ENCODE measurements at regions not wholly inside any gene's neighbourhood (a gene's known extent, or its start where the extent isn't known, plus 50 kb on each side); places are given as distances from the start of the nearest gene placed in this dataset.

DNA sequence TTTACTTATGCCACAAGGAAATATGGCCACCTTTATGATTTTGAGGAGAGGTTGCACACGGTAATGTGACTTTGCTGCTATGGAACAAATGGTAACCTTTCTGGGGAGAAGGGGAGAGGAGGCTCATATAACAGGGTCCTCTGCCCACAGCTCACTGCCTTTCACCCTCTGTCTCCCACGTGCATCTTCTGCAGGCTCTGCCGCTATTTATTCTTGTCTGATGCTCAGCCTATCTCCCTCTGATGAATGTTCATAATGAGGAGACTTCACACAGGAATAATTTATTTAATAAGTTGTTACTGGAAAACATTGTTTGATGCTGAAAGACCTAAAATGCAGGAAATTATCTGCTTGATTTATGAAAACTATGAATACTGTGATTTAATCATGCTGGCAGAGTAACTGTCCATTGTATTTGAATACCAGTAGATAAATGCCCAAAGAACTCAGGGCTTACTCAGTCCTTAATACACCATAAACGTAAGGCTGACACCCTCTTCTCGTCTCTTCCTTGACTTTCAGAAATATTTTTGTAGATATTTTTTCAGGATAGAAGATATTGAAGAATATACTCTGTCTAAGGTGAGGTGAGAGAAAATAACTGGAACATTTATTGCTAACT, 721.1 kb downstream of the QKI start:
- no peak for DNase-seq

DNA sequence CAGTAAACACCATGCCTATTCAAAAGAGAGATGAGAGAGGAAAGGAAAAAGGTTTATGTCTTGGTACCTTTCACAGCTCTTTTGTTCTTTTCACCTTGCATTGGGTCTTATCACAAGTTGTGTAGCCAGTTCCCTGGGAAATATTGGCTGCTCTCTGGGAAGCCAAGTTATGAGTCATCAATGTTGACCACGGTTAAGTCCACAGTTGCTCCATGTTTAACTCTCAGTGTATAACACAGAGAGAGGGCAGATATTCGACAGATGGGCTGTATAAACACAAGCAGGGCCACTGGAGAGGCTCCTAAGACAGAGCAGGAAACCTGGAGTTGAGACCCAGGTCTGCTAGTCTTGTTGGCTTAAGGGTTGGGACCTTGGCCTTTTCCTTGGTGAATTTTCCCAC, 718.6 kb downstream of the QKI start:
- no peak for DNase-seq

DNA sequence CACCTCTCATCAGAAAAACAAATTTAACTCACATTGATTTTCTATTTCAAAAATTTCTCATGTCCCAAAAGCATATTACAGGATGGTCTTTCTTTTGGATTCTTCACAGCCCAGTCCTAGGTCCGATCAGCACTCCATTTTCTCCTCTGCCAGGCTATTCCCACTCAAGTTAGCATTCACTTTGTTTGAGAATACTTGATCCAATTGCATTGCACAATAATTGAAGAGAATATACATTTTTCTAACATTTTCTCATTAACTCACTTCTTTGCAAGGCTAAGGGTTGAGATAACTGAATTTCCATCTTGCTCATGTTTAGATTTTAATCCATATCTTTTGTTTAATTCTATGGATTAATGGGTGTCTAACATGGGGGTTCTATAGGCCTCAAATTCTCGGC, 716.1 kb downstream of the QKI start:
- DNase-seq = no peak

GRCh38 chr6:164130151-164130550, 715.6 kb downstream of the QKI start:
- DNase-seq = no peak

DNA sequence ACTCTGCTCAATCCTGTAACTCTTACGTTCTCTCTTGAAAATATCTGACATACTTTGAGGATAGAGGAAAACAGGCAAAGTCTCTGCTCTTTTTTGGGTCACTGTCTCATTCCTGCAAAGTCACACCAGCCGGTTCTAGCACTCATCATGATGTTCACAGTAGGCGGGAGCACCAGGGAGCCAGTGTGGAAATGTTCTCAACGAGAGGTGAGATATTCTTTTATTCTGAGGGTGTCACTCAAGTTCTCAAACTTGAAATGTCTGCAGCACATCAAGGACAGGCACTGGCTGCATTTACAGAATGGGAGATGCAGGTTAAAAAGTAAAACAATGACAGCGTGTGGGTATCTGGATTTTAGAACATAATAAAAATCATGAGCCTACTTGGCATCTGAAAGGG, 714.7 kb downstream of the QKI start:
- DNase-seq = no peak

DNA sequence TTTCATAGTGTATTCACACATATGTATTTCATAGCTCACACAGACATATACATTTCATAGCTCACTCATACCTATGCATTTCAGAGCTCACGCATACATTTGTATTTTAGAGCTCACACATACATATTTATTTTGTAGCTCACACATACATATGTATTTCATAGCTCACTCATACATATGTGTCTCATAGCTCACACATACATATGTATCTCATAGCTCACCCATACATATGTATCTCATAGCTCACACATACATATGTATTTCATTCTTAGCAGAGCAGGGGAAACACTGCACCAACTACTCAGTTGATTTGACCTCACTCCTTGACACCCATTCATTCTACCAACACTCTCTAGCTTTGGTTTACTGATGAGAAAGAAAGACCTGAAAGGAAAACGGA, 713.6 kb downstream of the QKI start:
- no peak for DNase-seq

DNA sequence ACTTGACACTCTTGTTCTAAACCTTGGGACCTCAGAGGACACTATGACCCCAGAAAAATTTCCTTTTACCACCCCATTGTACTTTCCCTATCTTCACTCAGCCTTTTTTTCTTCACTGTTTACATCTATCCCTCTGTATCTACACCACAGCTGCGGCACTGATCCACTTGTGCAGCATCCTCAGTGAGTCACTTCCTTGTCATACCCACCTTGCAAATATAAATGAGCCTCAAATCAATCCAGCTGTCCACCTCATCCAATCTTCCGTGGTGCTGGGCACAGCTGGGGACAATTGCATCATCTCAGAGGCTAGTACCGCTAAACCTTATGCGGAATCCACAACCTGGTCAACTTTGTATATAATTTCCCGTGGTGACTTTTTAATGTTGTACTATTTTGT, 710.5 kb downstream of the QKI start:
- no peak for DNase-seq

DNA sequence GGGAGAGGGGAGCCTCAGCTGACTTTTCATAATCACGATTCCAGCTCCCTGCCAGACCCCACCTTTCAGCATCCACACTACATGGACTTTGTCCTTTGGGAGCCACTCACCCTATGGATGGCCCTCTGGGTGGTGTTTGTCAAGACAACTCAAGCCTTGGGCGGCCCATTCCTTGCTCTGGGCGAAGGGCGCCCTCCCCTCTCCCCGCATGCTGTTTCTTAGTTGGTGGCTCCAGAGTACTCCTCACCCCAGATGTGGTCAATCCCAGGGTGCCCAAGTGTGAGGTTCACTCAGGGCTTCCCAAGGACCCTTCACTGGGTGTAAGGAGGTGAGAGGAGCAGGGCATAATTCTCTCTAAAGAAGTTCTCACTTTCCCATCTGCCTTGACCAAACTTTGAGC, 710.0 kb downstream of the QKI start:
- DNase-seq = no peak

- no peak for DNase-seq
Measured at GRCh38 chr6:164122109-164122508, 707.6 kb downstream of the QKI start.

GRCh38 chr6:164121527-164121926, 707.0 kb downstream of the QKI start:
- DNase-seq = no peak

- no peak for DNase-seq
Measured at GRCh38 chr6:164114651-164115050, 700.1 kb downstream of the QKI start.

- DNase-seq = no peak
Measured at GRCh38 chr6:164114051-164114450, 699.5 kb downstream of the QKI start.

GRCh38 chr6:164113637-164114036, 699.1 kb downstream of the QKI start:
- DNase-seq = no peak

DNA sequence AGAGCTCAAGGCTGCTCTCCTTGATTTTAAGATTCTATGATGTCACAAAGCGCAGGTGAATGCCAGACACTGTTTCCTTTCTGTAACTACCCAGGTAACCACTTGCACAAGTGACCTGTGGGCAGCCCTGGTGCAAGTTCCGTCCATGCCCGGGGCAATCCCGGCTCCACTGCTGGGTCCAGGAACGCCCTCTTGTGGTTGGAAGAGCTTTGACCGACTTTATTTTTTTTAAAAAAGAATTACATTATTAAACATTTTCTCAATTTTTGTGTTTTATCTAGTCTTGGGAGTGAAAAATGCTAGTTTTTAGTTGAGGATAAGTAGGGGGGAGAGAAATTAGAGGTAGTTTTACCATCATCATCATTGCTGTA, 695.2 kb downstream of the QKI start:
- DNase-seq = no peak

GRCh38 chr6:164108869-164109769, 694.6 kb downstream of the QKI start:
- no peak for DNase-seq

GRCh38 chr6:164108092-164108491, 693.6 kb downstream of the QKI start:
- no peak for DNase-seq

- DNase-seq = no peak
Measured at GRCh38 chr6:164107297-164107995, 692.9 kb downstream of the QKI start.

DNA sequence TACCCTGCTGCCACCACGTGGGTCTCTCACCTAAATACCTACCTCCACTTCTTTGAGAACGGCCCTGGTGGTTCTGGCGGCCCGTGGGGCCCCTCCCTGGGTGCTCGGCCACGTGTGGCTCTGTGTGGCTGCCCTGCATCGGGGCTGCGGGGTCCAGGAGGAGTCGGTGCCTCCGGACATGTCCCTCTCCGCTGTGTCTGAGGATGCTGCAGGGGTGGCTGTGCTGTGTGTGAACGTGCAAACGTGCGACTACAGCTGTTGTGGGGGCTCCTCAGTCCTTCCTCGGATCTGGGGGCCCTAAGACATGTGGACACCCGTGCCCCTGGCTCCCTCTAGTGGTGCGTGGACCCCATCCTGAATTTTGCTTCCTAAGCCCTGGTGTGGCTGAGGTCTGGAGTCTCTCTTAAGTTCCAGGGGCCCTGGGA, 691.8 kb downstream of the QKI start:
- DNase-seq = no peak

DNA sequence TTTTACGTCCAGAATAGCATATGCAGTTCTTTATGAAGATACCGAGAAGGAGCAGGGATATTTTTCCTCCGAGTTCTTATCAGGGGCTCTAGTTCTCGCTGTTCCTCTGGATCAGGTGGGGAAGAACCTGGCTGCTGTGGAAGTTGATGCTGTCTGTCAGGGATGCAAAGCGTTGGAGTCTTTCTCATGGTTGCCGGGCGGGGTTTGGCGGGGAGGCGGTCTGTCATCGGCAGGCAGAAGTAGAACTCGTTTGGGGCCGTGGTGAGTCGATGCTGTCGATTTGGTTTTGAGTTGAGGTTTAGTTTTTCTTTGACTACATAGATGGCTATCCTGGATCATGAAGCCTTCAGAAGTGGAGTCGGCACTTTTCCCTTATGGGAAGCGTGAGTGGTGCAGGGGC, 691.2 kb downstream of the QKI start:
- DNase-seq = no peak

DNA sequence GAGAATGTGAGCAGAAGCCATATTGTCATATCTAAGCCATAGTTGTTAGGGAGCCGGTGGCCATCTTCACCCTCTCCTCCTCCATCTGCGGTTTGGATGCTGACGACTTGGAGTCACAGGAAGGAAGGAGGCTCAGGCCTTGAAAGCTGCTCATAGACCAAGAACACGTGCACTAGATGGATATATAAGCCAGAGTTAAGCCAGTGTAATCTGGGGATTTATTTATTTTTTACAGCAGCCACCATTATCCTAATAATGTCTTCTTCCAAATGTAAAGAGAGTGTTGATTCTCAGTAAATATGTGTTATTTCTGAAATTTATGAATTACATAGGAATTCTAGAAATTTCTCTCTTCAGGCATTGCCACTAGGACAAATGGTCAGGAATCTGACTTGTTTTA, 689.9 kb downstream of the QKI start:
- no peak for DNase-seq

DNA sequence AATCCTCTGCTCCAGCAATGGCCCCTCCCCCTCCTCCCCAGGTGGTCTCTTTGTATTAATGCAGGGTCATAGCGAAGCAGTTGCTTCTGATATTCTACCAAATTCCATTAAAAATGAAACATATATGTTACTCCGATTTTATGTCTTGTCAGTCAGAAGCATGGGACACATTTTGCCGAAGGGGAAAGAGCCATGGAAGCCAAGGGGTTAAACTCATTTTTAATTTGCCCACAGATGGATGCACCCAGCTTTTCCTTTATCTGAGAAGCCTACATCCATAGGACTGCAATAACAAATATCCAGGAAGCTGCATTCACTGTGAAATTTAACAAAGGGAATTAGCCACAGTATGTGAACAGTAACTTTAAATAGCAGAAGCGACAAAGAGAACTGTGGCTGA, 688.2 kb downstream of the QKI start:
- no peak for DNase-seq

- no peak for DNase-seq
Measured at GRCh38 chr6:164101859-164102258, 687.3 kb downstream of the QKI start.

- DNase-seq = no peak
Measured at GRCh38 chr6:164099269-164099865, 684.8 kb downstream of the QKI start.

DNA sequence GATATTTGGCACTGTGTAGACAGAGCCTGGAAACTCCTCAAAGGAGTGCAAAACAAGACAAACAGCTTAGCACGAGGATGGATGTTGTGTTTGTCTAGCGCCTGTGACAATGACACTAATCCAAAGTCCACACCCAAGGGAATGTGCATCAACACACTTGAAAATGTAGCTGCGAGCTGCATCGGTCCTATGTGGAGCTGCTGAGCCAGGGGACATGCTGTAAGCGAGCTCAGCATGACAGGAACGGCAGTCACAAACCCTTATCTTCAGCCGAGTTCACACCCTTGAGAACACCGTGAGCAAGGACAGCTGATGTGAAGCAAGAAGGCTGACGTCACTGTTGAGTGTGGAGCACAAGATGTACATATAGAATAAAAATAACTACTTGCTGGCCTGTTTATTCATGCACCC, 684.3 kb downstream of the QKI start:
- DNase-seq = no peak

Data from T-helper 9 cell (primary cell).